Upper lobe of right lung (tissue), 1 donor: ENCODE measurements at regions not wholly inside any gene's neighbourhood (a gene's known extent, or its start where the extent isn't known, plus 50 kb on each side); places are given as distances from the start of the nearest gene placed in this dataset.

Source experiments
- ATAC-seq: fragments of 200-7000 bp; cut with Tn5 transposase; one replicate; pipeline ENCODE4 v1.9.1; 2020; ENCODE audit warnings: mild to moderate bottlenecking, moderate library complexity
- DNase-seq: peaks from one replicate; pipeline ENCODE4 v3.0.0-alpha.2; 2020
- H3K27ac ChIP-seq: fragments of 200-600 bp; one replicate; pipeline ENCODE4 v1.8.0; 2022
- H3K27me3 ChIP-seq: fragments of 200-600 bp; one replicate; pipeline ENCODE4 v1.8.0; 2022; ENCODE audit warnings: mild to moderate bottlenecking
- H3K36me3 ChIP-seq: fragments of 200-600 bp; one replicate; pipeline ENCODE4 v1.8.0; 2022
- H3K4me1 ChIP-seq: fragments of 200-600 bp; one replicate; pipeline ENCODE4 v1.8.0; 2022
- H3K4me3 ChIP-seq: fragments of 200-600 bp; one replicate; pipeline ENCODE4 v1.8.0; 2022; ENCODE audit warnings: mild to moderate bottlenecking
- H3K9me3 ChIP-seq: fragments of 200-600 bp; one replicate; pipeline ENCODE4 v1.8.0; 2022
- CTCF ChIP-seq: fragments of 200-600 bp; IDR thresholded peaks from one replicate; pipeline ENCODE4 v1.8.0; 2022; ENCODE audit warnings: antibody characterized with exemption
- intact Hi-C: fragments of 100-400 bp; cut with DNase I; formaldehyde crosslinking; loops from one replicate; pipeline ENCODE4 v1.11.0; 2022
- donor health status: DM: no; HTN: yes; CAD: no; lungs with severe emphysema.

- intact Hi-C loops = no loop called here
- Histone ChIP-seq H3K27ac (no peak overlapping the region), H3K4me3 (no peak overlapping the region), H3K4me1 (no peaks in the 10 kb centered on the region), H3K27me3 (no peaks in the 10 kb centered on the region), H3K36me3 (no peaks in the 10 kb centered on the region), H3K9me3 (no peaks in the 10 kb centered on the region)
- no peak for ATAC-seq
- DNase-seq = no peak
- no peak for TF ChIP-seq CTCF
Observed at GRCh38 chr9:10925896-10926295, 313.1 kb upstream of the PTPRD start.

GRCh38 chr9:10928372-10928771, 315.6 kb upstream of the PTPRD start:
- no peak overlapping the region for H3K4me3 ChIP-seq
- intact Hi-C loops = no loop called here
- no peaks in the 10 kb centered on the region for H3K27me3 ChIP-seq
- H3K4me1 ChIP-seq = no peaks in the 10 kb centered on the region
- no peaks in the 10 kb centered on the region for H3K9me3 ChIP-seq
- DNase-seq = no peak
- no peaks in the 10 kb centered on the region for H3K36me3 ChIP-seq
- H3K27ac ChIP-seq = no peak overlapping the region
- ATAC-seq = no peak
- TF ChIP-seq CTCF = no peak

- no peaks in the 10 kb centered on the region for H3K4me1 ChIP-seq
- DNase-seq (no peak), ATAC-seq (no peak)
- no peak for TF ChIP-seq CTCF
- no peak overlapping the region for H3K4me3 ChIP-seq
- H3K27me3 ChIP-seq = no peaks in the 10 kb centered on the region
- H3K9me3 ChIP-seq = no peaks in the 10 kb centered on the region
- no peaks in the 10 kb centered on the region for H3K36me3 ChIP-seq
- no peak overlapping the region for H3K27ac ChIP-seq
- intact Hi-C loops = no loop called here
Observed at GRCh38 chr9:10930081-10930480, 317.3 kb upstream of the PTPRD start.

- DNase-seq = no peak
- intact Hi-C loops = no loop called here
- Histone ChIP-seq H3K9me3 (no peaks in the 10 kb centered on the region), H3K27me3 (no peaks in the 10 kb centered on the region), H3K4me3 (no peak overlapping the region), H3K27ac (no peak overlapping the region), H3K4me1 (no peaks in the 10 kb centered on the region), H3K36me3 (no peaks in the 10 kb centered on the region)
- ATAC-seq = no peak
- no peak for TF ChIP-seq CTCF
Observed at GRCh38 chr9:10946676-10947410, 334.0 kb upstream of the PTPRD start.

GRCh38 chr9:10957878-10958277, 345.1 kb upstream of the PTPRD start:
- intact Hi-C loops = no loop called here
- no peaks in the 10 kb centered on the region for H3K4me1 ChIP-seq
- H3K4me3 ChIP-seq = no peak overlapping the region
- no peaks in the 10 kb centered on the region for H3K27me3 ChIP-seq
- H3K36me3 ChIP-seq = no peaks in the 10 kb centered on the region
- no peaks in the 10 kb centered on the region for H3K9me3 ChIP-seq
- H3K27ac ChIP-seq = no peak overlapping the region
- no peak for TF ChIP-seq CTCF
- DNase-seq (no peak), ATAC-seq (no peak)

GRCh38 chr9:10961883-10962282, 349.1 kb upstream of the PTPRD start:
- no peak overlapping the region for H3K4me3 ChIP-seq
- no peak for TF ChIP-seq CTCF
- H3K9me3 ChIP-seq = no peaks in the 10 kb centered on the region
- DNase-seq = no peak
- H3K27ac ChIP-seq = no peak overlapping the region
- no peak for ATAC-seq
- H3K27me3 ChIP-seq = no peaks in the 10 kb centered on the region
- intact Hi-C loops = no loop called here
- H3K36me3 ChIP-seq = no peaks in the 10 kb centered on the region
- H3K4me1 ChIP-seq = no peaks in the 10 kb centered on the region
